Gastroesophageal sphincter (tissue), 4 donors: ENCODE measurements at regions not wholly inside any gene's neighbourhood (a gene's known extent, or its start where the extent isn't known, plus 50 kb on each side); places are given as distances from the start of the nearest gene placed in this dataset.

Source experiments
- ATAC-seq: fragments of 150-250 bp; one replicate; pipeline ENCODE4 v1.9.1; 2016; ENCODE audit warnings: mild to moderate bottlenecking, moderate library complexity
- H3K27ac ChIP-seq, 4 donors: fragments of 200-600 bp; sonication (generic) in 3 of 4; 1 replicate in 3 of 4; 2 replicates in 1 of 4; pipeline ENCODE4 v1.5.1; 2016 to 2019
- H3K27me3 ChIP-seq: fragments of 200-600 bp; sonication (generic); one replicate; pipeline ENCODE4 v1.5.1; 2019
- H3K36me3 ChIP-seq, 2 donors: fragments of 200-600 bp; sonication (generic); one replicate each; pipeline ENCODE4 v1.5.1; 2019; ENCODE audit warnings: control low read depth in 1 of 2
- H3K4me1 ChIP-seq, 3 donors: fragments of 200-600 bp; sonication (generic); 1 replicate in 2 of 3; 2 replicates in 1 of 3; pipeline ENCODE4 v1.5.1; 2016 to 2019; ENCODE audit warnings: control low read depth in 2 of 3
- H3K4me3 ChIP-seq, 2 donors: fragments of 200-600 bp; sonication (generic); one replicate each; pipeline ENCODE4 v1.5.1; 2019; ENCODE audit warnings: mild to moderate bottlenecking in 1 of 2, moderate library complexity in 1 of 2
- H3K9me3 ChIP-seq, 3 donors: fragments of 200-600 bp; sonication (generic); one replicate each; pipeline ENCODE4 v1.5.1; 2017 to 2019; ENCODE audit warnings: control low read depth in 2 of 3
- EP300 ChIP-seq: sonication (generic); formaldehyde crosslinking; IDR thresholded peaks from one replicate; pipeline ENCODE4 v1.6.1; 2017; ENCODE audit warnings: antibody characterized with exemption, mild to moderate bottlenecking
- POLR2A ChIP-seq, 2 donors: fragments of 450-650 bp; IDR thresholded peaks; one replicate each; pipeline ENCODE4 v1.6.1; 2017; ENCODE audit warnings: antibody characterized with exemption in 2 of 2, mild to moderate bottlenecking in 2 of 2, moderate library complexity in 1 of 2
- POLR2AphosphoS5 ChIP-seq: sonication (generic); formaldehyde crosslinking; IDR thresholded peaks from one replicate; pipeline ENCODE4 v1.6.1; 2017; ENCODE audit warnings: antibody characterized with exemption
- WGBS, 2 donors: methylation state at CpG; one replicate each; pipeline ENCODE4 v1.1.5; 2018; ENCODE audit warnings: low coverage in 1 of 2; 5-methylcytosine and 5-hydroxymethylcytosine counted together
- TF ChIP-seq, protein P1 (sequence below), 4 experiments: fragments of 200-600 bp in 2 of 4; fragments of 450-650 bp in 2 of 4; sonication (generic) in 1 of 4; IDR thresholded peaks; one replicate each; pipeline ENCODE4 v1.5.1; 2017 to 2019; ENCODE audit warnings: antibody characterized with exemption in 4 of 4, mild to moderate bottlenecking in 2 of 4, moderate library complexity in 2 of 4

DNA sequence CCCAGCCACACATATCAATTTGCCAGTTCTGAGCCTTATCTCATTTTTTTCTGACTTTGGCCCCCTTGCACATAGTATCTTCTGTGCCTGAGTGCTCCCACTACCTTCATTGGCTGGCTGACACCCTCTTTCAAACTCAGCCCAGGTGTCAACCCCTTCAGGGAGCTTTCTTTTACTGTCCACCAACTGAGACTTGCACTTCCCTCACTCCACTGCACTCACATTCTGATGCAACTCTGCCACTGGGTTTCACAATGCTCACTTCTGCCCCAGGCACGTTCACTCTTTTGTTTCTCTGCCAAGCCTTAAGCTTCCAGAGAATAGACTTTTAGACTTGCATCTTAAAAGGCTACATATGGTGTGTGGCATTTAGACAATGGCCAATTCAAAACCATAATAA is 101.5 kb upstream of the CBLB start:
- 58% methylated on average over 1 of the region's 1 CpG; no CpG with 5 or more reads in 1 of the 2 donors for WGBS, 2 donors
- peaks cover 0 to 14% (median 11%) of the 10 kb centered on the region in 3 donors for H3K4me1 ChIP-seq
- H3K4me3 ChIP-seq, result no peak overlapping the region
- no peaks in the 10 kb centered on the region for H3K36me3 ChIP-seq
- H3K27ac ChIP-seq, result no peak overlapping the region
- no peaks in the 10 kb centered on the region for H3K27me3 ChIP-seq
- TF ChIP-seq EP300 (no peak), POLR2AphosphoS5 (no peak), POLR2A (IDR thresholded peaks at IDR 0.05) (no peak)
- TF ChIP-seq, protein P1, sequence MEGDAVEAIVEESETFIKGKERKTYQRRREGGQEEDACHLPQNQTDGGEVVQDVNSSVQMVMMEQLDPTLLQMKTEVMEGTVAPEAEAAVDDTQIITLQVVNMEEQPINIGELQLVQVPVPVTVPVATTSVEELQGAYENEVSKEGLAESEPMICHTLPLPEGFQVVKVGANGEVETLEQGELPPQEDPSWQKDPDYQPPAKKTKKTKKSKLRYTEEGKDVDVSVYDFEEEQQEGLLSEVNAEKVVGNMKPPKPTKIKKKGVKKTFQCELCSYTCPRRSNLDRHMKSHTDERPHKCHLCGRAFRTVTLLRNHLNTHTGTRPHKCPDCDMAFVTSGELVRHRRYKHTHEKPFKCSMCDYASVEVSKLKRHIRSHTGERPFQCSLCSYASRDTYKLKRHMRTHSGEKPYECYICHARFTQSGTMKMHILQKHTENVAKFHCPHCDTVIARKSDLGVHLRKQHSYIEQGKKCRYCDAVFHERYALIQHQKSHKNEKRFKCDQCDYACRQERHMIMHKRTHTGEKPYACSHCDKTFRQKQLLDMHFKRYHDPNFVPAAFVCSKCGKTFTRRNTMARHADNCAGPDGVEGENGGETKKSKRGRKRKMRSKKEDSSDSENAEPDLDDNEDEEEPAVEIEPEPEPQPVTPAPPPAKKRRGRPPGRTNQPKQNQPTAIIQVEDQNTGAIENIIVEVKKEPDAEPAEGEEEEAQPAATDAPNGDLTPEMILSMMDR (IDR thresholded peaks at IDR 0.05), result no peak
- H3K9me3 ChIP-seq, result peaks cover 0 to 7% (median 0%) of the 10 kb centered on the region in 3 donors
- ATAC-seq, result no peak

DNA sequence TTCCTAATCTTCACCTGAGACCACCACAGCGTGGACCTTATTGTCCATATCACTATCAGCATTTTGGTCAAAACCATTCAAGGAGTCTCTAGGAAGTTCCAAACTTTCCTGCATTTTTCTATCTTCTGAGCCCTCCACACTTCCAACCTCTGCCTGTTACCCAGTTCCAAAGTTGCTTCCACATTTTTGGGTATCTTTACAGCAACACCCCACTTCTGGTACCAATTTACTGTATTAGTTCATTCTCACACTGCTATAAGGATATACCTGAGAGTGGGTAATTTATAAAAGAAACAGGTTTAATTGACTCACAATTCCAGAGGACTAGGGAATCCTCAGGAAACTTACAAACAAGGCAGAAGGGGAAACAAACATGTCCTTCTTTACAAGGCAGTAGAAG is 103.3 kb upstream of the CBLB start:
- no peak overlapping the region for H3K4me3 ChIP-seq
- no peak for TF ChIP-seq POLR2A (IDR thresholded peaks at IDR 0.05)
- no peak for TF ChIP-seq EP300
- TF ChIP-seq, protein P1 (IDR thresholded peaks at IDR 0.05), result no peak
- no peak for TF ChIP-seq POLR2AphosphoS5
- H3K4me1 ChIP-seq, result peaks cover 0 to 15% (median 4%) of the 10 kb centered on the region in 3 donors
- H3K9me3 ChIP-seq, result peaks cover 0 to 7% (median 0%) of the 10 kb centered on the region in 3 donors
- no peak for ATAC-seq
- 0% methylated on average over 1 of the region's 1 CpG for WGBS, 2 donors
- H3K27me3 ChIP-seq, result no peaks in the 10 kb centered on the region
- H3K27ac ChIP-seq, result no peak overlapping the region
- no peaks in the 10 kb centered on the region for H3K36me3 ChIP-seq

DNA sequence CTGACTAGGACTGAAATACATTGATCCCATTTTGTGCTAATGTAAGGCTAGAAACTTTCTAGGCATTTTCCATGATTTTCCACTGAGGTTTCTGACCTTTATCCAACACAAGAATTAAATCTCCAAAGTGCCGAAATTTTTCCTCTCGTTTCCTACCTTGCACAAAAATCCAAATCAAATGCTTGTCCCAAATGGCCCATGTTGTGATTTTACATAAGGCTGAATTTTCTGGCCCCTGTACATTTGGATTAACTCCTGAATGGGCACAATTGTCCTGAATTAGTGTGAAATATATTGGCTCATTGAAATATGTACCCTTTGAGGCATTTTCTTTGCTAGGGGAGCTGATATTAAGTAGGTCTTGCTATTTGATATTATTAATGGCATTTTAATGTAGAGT is 105.6 kb upstream of the CBLB start:
- TF ChIP-seq EP300, result no peak
- no peak for TF ChIP-seq POLR2AphosphoS5
- TF ChIP-seq POLR2A (IDR thresholded peaks at IDR 0.05), result no peak
- TF ChIP-seq, protein P1 (IDR thresholded peaks at IDR 0.05), result no peak
- ATAC-seq, result no peak
- 75 to 85% methylated on average over 2 of the region's 2 CpGs for WGBS, 2 donors

DNA sequence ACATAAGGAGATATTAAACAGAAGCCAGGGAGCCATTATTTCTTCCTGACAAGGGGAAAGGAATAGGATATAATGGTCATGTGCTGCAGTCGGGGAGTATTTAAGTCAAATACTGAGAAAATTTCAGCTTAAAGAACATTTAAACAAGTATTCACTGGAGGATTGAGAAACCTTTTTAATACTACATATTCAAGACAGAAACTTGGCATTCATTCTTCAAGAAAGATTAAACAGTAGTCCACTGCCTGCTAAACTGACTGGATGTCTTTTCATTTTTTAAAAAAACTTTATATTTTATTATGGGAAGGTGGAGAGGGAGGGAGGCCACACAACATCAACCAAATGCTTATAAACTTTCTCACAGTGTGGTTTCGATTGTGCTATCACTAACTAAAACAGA is 107.4 kb upstream of the CBLB start:
- H3K36me3 ChIP-seq, result no peaks in the 10 kb centered on the region
- ATAC-seq, result no peak
- TF ChIP-seq, protein P1 (IDR thresholded peaks at IDR 0.05), result no peak
- TF ChIP-seq POLR2A (IDR thresholded peaks at IDR 0.05) (no peak), EP300 (no peak), POLR2AphosphoS5 (no peak)
- no peak overlapping the region for H3K4me3 ChIP-seq
- H3K4me1 ChIP-seq, result peaks cover 0 to 12% (median 0%) of the 10 kb centered on the region in 3 donors
- no peak overlapping the region for H3K27ac ChIP-seq
- peaks cover 0 to 7% (median 0%) of the 10 kb centered on the region in 3 donors for H3K9me3 ChIP-seq
- 32 to 41% methylated on average over 2 of the region's 2 CpGs for WGBS, 2 donors
- no peaks in the 10 kb centered on the region for H3K27me3 ChIP-seq

More for the DNA sequence above, 105.6 kb upstream of the CBLB start:
- Histone ChIP-seq H3K4me1 (peaks cover 0 to 12% (median 0%) of the 10 kb centered on the region in 3 donors), H3K27me3 (no peaks in the 10 kb centered on the region), H3K27ac (no peak overlapping the region), H3K36me3 (no peaks in the 10 kb centered on the region), H3K9me3 (peaks cover 0 to 7% (median 0%) of the 10 kb centered on the region in 3 donors), H3K4me3 (no peak overlapping the region)

DNA sequence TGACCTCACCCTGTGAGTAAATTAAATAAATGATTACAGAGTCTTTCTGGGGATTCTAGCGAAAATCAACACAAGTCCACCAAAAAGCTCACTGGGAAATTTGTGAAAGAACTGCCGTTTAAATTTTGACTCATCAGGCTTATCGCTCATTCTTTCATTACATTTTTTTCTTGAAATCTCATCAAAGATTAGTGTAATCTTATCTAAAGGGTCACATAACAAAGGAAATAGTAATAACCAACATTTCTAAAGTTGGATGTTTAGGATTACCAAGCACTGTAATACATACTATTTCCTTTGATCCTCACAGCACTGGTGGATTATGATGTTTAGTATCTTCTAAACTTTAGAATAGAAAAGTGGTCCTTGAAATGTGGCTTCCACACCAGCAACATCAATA is 111.1 kb upstream of the CBLB start:
- Histone ChIP-seq H3K36me3 (no peaks in the 10 kb centered on the region), H3K27me3 (no peaks in the 10 kb centered on the region), H3K27ac (no peak overlapping the region), H3K9me3 (no peaks in the 10 kb centered on the region), H3K4me1 (peaks cover 0 to 12% (median 0%) of the 10 kb centered on the region in 3 donors), H3K4me3 (no peak overlapping the region)
- WGBS, 2 donors, result 67 to 79% methylated on average over 3 of the region's 3 CpGs
- TF ChIP-seq POLR2AphosphoS5 (no peak), EP300 (no peak), POLR2A (IDR thresholded peaks at IDR 0.05) (no peak)
- TF ChIP-seq, protein P1 (IDR thresholded peaks at IDR 0.05), result no peak
- no peak for ATAC-seq
